NCI-H1105 treated with DMSO at 0.1 percent for 48 hours (cell line): ENCODE measurements at regions not wholly inside any gene's neighbourhood (a gene's known extent, or its start where the extent isn't known, plus 50 kb on each side); places are given as distances from the start of the nearest gene placed in this dataset.
A peak's percentile ranks its signal among the peaks of the same experiment; 100 is the strongest.
"Not testable (repeated sequence)": the region's sequence is repeated elsewhere in the genome, so short reads cannot be mapped to it uniquely, and the experiment has no call there.

Source experiments
- DNase-seq: peaks from one replicate; lab custom pipeline; 2025; lab: John Stamatoyannopoulos, UW

GRCh38 chr2:181737302-181737701 is 57.0 kb upstream of the NEUROD1 start:
- not testable (repeated sequence) for DNase-seq

GRCh38 chr2:181738074-181738473 is 57.8 kb upstream of the NEUROD1 start:
- DNase-seq = no peak

- DNase-seq = no peak
Observed at GRCh38 chr2:181738563-181738962, 58.2 kb upstream of the NEUROD1 start.

GRCh38 chr2:181741756-181742155 is 61.4 kb upstream of the NEUROD1 start:
- DNase-seq = no peak

- DNase-seq = no peak
Observed at GRCh38 chr2:181742361-181742760, 62.0 kb upstream of the NEUROD1 start.

GRCh38 chr2:181742922-181743722 is 62.8 kb upstream of the NEUROD1 start:
- peak; percentile 38 for DNase-seq

GRCh38 chr2:181743723-181744031 is 63.4 kb upstream of the NEUROD1 start:
- DNase-seq = no peak

- DNase-seq = no peak
Observed at GRCh38 chr2:181745796-181746540, 65.7 kb upstream of the NEUROD1 start.

- DNase-seq = no peak
Observed at GRCh38 chr2:181746844-181747243, 66.5 kb upstream of the NEUROD1 start.

- no peak for DNase-seq
Observed at GRCh38 chr2:181750305-181750704, 70.0 kb upstream of the NEUROD1 start.

GRCh38 chr2:181751266-181752030 is 71.1 kb upstream of the NEUROD1 start:
- no peak for DNase-seq

- no peak for DNase-seq
Observed at GRCh38 chr2:181752301-181752700, 72.0 kb upstream of the NEUROD1 start.

- no peak for DNase-seq
Observed at GRCh38 chr2:181753686-181754085, 73.4 kb upstream of the NEUROD1 start.

GRCh38 chr2:181754105-181754504 is 73.8 kb upstream of the NEUROD1 start:
- DNase-seq = no peak

GRCh38 chr2:181755181-181755580 is 74.9 kb upstream of the NEUROD1 start:
- DNase-seq = no peak

- no peak for DNase-seq
Observed at GRCh38 chr2:181760521-181760920, 80.2 kb upstream of the NEUROD1 start.

- no peak for DNase-seq
Observed at GRCh38 chr2:181761175-181761574, 80.9 kb upstream of the NEUROD1 start.

GRCh38 chr2:181762000-181762399 is 81.7 kb upstream of the NEUROD1 start:
- DNase-seq = no peak

- DNase-seq = no peak
Observed at GRCh38 chr2:181762848-181763247, 82.5 kb upstream of the NEUROD1 start.

- no peak for DNase-seq
Observed at GRCh38 chr2:181763423-181763822, 83.1 kb upstream of the NEUROD1 start.

GRCh38 chr2:181764095-181764963 is 84.0 kb upstream of the NEUROD1 start:
- DNase-seq = no peak

- no peak for DNase-seq
Observed at GRCh38 chr2:181766129-181766528, 85.8 kb upstream of the NEUROD1 start.
